HUDEP-2 (cell line): ENCODE measurements at regions not wholly inside any gene's neighbourhood (a gene's known extent, or its start where the extent isn't known, plus 50 kb on each side); places are given as distances from the start of the nearest gene placed in this dataset.

Experiments used
- DNase-seq, 76 experiments: peaks; one replicate each; lab custom pipeline; 2025; ENCODE audit not compliant: unreplicated experiment in 76 of 76; lab: John Stamatoyannopoulos, UW

DNA sequence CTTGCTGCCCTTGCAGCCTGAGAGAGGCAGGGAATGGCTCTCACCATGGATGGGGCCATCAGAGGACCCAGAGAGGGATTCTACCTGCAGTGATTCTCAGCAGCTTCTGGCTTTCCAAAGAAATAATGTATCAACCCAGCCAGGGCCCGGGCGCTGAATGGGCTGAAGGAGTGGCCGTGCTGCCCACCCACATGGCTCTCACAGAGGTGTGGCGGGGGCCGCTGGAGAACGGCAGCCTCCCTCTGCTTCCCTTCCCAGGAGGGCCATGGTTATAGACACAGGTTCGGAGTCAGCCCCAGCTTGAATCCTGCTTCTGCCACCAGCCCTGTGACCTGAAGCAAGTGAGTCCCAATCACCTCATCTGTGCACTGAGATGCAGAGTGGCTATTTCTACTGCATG, 82.7 kb downstream of the THAP12 start:
- DNase-seq, result no peak

DNA sequence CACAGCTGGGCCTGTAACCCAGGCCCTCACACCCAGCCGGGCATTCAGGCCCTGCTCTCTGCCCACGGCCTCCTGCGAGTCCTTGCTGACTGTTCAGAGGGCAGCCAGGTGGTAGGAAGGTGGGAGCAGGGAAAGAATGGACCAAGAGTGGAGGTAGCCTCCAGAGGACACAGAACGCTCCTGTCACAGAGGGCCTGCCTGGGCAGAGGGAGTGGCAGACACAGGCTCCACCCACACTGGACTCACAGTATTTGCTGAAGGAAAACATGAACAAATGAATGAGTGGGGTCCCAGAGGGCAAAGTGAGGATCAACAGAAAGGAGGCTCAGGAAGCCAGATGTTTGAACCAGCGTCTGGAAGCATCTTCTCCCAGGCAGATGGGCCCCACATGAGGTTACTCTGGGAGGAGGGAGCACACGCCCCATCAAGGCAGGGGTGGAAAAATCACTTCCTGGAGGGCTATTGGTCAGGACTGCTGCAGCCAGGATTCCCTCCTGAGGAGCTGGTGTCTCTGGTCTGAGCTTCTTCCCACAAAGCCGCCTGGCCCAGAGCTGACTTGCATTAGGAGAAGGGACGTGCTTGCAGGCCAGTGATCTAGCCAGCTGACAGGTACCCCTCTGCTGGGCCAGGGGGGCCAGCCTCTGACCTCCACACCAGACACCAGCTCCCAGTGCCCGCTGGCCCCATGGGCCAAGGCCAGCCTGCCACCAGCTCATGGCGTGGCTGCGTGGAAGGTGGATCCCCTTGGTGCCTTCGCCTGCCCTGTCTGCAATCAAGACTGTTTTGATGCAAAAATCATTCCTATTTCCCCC, 84.0 kb downstream of the THAP12 start:
- no peak for DNase-seq

DNA sequence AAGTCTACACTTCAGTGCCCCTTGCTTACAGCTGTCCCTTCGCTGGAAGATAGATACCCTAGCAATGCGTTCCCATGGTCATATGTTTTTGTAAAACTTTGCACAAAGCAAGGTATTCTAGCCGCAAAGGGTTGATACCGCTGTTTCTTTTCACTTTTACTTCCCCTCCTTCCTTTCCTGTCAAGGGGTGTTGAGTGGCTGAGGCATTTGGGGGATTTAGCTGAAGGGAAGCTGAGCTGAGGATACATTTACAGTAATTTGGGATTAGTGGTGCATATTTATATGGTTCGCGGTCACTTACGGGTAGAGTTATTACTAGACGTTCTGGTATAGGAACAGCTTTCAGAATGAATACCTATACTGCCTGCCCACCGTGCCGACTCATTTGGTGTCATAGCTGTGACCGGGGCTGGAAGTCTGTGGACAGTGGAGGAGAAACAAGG, 86.9 kb upstream of the WNT11 start:
- no peak for DNase-seq

GRCh38 chr11:76292583-76293188, 86.4 kb upstream of the WNT11 start:
- DNase-seq, result no peak

- DNase-seq, result no peak
These were observed 85.5 kb upstream of the WNT11 start for GRCh38 chr11:76291576-76292526.

GRCh38 chr11:76288166-76288980, 82.1 kb upstream of the WNT11 start:
- DNase-seq, result no peak

GRCh38 chr11:76287227-76287626, 80.9 kb upstream of the WNT11 start:
- no peak for DNase-seq

DNA sequence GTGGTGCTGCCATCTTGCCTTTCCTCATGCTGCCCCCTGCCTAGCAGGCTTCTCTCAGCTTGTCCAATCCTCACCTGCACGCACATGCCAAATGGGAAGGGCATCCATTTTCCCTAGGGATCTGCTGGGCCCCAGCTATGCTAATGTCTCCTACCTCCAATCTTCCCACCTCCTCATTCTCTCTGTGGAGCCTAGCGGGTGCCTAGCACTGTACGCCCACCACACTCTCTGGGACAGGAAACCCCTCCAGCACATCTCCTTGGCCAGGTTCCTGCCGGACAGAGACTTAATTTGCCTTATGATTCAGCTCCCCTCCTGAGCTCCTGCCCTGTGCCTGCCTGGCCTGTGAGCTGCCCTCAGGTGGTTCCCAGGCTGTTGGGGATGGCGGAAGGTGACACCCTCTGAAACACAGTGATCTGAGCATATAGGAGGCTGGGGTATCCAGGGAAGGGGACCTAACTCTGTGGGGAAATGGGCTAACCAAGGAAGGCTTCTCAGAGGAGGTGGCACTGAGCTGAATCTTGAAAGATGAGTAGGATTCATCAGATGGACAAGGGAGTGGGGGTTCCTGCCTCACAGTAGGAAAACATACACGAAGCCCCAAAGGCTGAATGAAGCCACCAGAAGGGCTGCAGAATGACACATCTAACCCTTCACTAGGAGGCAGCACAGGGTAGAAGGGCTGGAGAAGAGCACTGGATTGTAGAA, 79.2 kb upstream of the WNT11 start:
- peak in 1 of 76 experiments; percentile 28 for DNase-seq

DNA sequence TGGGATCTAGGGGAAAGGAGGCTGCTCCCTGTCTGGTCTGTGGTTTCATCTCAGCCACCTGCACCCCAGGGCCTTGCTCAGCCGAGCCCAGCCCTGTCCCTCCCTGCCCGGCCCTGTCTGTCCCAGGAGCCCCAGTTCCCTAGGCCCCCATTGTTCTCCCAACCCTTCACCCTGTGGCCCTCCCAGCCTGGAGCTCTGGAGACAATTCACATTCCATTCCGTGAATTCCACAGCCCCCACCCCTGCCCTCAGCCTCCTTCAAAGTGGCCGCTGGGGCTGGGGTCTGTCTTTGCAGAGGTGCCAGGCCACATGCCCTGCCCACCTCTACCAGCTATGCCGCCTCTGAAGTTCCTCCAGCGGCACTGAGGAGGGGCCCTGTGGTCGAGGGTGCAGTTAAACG, 77.9 kb upstream of the WNT11 start:
- no peak for DNase-seq

- DNase-seq, result no peak
These were observed 76.7 kb upstream of the WNT11 start for GRCh38 chr11:76282811-76283595.

GRCh38 chr11:76282172-76282571, 75.9 kb upstream of the WNT11 start:
- DNase-seq, result no peak

DNA sequence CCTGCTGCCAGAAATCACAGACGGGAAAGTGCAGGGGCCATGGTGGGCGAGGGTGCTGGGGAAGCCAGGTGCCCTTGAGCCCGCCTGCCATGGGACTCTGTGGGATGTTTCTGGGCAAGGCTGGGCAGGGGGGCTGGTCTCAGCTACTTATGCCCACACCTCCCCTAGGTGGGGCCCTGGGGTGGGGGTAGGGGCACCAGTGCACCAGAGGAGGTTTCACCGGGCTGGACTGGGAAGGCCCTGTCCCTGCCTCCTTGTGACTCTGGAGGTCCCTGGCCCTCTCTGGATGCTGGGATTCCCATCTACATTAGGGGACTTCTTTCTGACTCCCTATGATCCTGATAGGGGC, 75.2 kb upstream of the WNT11 start:
- no peak for DNase-seq

DNA sequence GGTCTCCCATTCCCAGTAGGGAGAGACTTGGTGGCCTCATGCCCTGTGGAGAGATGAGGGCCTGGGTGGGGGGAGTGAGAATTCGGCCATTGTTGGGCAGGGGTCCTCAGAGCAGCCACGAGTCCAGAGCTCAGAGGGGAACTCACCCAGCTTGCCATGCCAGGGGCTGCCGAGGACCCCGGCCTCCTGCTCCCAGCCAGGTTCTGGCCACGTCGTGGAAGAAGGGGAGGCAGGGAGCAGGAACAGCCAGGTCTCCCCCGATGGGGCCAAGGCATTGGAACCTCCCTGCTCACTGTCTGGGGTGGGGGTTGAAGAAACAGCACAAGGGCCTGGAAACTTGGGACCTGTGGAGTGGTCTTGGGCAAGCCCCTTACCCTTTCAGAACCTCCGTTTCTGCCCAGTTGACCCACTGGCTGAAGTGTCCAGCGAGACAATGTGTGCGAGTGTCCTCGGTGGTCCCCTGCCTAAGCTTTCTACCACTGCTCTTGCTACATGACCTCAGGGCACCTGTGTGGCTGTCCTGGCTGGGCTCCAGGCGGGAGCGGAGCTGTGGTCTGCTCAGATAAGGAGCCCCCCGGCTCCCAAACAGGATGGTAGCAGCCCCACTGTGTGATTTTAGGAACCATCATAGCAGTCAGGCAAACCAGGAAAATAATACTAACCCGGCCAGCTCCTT, 74.7 kb upstream of the WNT11 start:
- no peak for DNase-seq

GRCh38 chr11:76280151-76280881, 74.0 kb upstream of the WNT11 start:
- no peak for DNase-seq

DNA sequence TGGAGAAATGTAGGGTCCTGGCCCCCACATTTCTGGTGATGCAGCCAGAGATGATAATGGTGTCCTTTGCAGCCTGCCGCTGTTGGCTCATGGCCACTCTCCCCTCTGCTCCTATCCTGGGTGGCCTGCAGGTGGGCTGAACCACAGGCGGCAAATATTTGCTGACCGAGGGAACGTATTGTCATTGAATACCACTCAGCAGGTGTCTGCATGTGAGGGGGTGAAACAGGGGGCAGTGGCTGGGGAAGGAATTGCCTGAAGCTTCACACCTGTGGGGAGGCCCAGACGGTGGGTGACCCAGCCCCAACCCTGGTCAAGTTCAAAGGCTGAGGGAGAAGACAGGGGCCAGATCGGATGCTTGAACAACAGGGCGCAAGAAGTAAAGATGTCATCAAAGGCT, 73.3 kb upstream of the WNT11 start:
- DNase-seq, result no peak

DNA sequence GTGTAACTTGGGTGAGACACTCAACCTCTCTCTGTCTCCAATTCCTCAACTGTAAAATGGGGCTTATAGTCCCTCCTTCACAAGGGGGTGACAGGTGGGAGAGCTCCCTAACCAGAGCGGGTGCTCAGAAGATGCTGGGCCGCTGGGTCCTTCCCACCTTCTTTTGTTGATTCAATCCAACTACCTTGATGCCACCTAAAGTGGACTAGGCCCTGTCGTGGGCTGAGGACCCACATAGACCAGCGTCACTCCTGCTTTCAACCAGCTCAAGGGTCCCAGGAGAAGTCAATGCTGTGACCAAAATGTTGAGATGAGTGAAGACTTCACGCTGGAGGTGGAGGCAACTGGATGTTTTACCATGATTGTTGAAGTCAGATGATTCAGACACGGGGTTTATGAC, 72.7 kb upstream of the WNT11 start:
- DNase-seq, result no peak

DNA sequence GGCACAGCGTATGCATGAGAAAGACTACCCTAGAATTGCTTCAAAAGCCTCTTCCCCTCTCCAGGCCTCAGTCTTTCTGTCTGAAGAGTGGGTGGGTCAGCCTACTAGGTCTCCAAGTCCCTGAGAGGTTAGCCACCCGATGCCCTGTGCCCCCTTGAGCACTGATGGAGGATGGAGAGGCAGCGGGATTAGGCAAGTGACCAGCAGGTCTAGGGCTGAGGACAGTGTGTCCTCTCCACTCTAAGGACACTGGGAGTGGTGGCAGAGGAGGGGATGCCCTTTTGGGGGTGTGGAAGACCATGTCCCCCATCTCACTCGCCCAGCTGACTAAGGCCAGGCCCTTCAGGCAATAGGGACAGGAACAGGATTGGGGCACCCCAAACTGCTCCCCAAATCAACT, 72.2 kb upstream of the WNT11 start:
- no peak for DNase-seq
